GM18951 (cell line): ENCODE measurements at regions not wholly inside any gene's neighbourhood (a gene's known extent, or its start where the extent isn't known, plus 50 kb on each side); places are given as distances from the start of the nearest gene placed in this dataset.

Experiments
- POLR2A ChIP-seq: IDR thresholded peaks from 4 replicates; pipeline ENCODE4 v1.6.1; 2011; ENCODE audit warnings: mild to moderate bottlenecking; ENCODE audit not compliant: insufficient read length, insufficient read depth; ENCODE audit errors: extremely low read depth
- in situ Hi-C: fragments of 300-500 bp; cut with MboI; formaldehyde crosslinking; loops from one replicate; pipeline ENCODE4 v1.12.0; 2022; ENCODE audit warnings: low sequenced_read_pairs, mixed read lengths, inconsistent platforms; ENCODE audit not compliant: unreplicated experiment

DNA sequence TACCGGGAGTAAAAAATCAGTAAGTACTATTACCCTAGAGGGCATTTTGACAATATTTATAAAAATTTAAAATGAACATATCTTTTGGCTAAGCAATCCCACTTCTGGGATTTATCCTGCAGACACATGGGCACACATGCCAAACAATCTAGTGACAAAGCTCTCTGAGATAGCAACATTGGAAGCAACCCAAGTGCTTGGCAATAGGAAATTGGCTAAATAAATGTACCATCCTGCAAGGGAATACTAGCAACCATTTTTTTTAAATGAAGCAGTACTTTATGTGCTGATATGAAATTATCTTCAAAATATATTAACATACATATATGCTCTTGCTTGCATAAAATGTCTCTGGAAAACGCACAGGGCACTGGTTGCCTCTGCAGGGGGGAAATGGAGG lies 133.8 kb downstream of the SNX5 start:
- in situ Hi-C loops, result no loop called here
- TF ChIP-seq POLR2A, result no peak

DNA sequence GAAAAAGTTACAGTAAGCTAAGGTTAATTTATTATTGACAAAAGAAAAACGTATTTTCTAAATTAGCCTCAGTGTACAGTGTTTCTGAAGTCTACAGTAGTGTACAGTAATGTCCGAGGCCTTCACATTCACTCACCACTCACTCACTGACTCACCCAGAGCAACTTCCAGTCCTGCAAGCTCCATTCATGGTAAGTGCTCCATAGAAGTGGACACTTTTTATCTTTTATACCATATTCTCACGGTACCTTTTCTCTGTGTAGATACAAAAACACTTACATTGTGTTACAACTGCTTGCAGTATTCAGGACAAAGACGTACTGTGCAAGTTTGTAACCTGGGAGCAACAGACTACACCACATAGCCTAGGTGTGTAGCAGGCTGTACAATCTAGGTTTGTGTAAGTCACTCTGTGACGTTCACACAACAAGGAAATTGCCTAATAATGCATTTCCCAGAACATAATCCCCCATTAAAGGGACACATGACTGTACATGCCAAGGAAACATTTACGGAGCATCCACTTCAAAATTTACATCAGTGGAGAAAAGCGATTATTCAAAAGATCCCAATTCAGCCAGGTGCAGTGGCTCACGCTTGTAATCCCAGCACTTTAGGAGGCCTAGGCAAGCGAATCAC lies 133.4 kb downstream of the BANF2 start:
- in situ Hi-C loops, result no loop called here
- no peak for TF ChIP-seq POLR2A

DNA sequence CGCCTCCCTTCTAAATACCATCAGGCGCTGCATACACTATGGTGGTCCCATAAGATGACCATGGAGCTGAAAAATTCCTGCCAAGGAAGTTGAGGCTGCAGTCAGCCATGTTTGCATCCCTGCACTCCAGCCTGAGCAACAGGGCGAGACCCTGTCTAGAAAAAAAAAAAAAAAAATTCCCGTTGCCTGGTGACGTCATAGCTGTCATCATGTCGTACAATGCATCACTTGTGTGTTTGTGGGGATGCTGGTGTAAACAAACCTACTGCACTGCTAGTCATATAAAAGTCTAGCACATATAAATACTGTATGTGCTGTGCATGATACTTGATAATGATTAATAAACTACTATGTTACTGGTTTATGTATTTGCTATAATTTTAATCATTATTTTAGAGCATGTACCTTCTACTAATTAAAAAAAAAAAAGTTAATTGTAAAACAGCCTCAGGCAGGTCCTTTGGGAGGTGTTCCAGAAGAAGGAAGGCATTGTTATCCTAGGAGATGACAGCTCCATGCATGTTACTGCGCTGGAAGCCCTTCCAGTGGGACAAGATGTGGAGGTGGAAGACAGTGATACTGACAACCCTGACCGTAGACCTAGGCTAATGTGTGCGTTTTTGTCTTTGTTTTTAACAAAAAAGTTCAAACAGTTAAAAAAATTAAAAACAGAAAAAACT lies 132.6 kb downstream of the BANF2 start:
- TF ChIP-seq POLR2A, result no peak
- in situ Hi-C loops, result no loop called here

DNA sequence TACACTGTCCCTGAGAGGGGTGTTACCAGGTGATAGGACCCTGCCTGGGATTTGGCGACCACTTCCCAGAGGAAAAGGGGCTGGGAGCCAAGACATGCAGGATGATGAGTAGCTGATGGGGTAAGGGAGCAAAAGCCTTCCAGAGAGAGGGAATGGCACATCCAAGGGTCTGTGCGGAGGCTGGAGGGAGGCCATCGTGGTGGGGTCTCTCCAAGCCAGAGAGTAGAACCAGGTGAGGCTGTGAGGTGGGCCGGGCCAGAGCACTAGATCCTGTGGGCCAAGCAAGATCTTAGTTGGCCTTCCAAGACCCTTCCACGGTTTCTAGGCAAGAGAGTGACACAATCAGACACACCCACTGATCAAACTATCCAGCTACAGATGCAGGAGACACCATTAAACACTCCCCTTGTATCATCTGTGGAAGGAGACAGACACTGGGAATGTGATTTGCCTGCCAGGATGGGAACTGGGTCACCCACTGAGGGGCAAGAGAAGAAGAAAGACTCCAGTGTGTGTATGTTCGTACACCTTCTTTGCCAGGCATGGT lies 128.9 kb downstream of the BANF2 start:
- no peak for TF ChIP-seq POLR2A
- in situ Hi-C loops, result no loop called here

DNA sequence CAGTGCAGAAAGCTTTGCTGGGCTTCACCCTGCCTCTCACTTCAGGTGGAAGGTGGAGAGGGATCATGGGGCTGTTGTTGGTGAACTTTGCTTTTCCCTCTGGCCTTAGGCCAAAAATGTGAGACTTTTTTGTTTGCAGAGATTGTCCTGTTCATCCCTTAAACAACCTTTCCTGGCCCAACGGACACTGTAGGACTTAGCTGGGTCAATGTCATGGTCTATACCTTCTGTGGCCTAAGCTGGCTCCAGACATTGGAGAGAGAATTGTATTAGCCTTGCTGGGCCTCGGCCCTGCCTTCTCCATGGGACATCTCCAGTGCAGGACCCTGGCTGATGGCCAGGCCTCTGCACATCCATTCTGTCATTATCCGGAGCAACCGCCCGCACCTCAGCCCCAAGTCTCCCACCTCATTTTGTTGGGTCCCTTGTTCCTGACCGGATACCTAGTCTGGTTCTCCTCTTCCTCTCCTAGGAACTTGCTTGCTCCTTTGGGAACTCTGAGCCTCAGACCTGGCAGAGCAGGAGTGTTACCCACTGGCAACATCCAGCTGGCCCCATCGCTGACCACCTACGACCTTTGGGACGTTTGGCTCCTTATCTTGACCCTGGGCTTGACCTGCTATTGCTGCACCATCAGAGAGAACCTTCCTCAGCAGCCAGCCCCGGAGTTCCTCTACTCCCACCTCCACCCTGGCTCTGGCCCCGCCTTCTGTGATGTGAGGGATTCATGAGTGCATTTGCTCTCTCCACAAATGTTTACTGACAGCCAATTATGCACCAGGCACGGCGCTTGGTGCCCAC lies 128.2 kb downstream of the BANF2 start:
- in situ Hi-C loops, result no loop called here
- TF ChIP-seq POLR2A, result no peak

DNA sequence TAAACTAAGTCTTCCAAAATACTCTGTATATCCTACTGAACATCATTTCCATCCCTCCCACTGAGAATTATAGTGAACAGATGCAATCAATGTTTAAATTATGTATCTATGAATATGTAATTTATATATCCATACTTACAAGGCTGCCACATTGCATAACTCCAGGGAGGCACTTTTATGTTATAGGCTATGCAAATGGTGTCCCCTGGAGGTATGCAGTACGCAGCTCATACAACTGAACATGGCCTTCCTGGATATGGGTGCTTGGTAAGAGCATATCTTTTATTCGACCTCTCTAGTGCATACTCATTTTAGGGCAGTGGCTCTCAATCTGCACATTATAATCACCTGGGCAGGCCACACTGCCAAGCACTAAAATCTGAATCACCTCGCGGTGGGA lies 127.3 kb downstream of the BANF2 start:
- TF ChIP-seq POLR2A, result no peak
- in situ Hi-C loops, result no loop called here

DNA sequence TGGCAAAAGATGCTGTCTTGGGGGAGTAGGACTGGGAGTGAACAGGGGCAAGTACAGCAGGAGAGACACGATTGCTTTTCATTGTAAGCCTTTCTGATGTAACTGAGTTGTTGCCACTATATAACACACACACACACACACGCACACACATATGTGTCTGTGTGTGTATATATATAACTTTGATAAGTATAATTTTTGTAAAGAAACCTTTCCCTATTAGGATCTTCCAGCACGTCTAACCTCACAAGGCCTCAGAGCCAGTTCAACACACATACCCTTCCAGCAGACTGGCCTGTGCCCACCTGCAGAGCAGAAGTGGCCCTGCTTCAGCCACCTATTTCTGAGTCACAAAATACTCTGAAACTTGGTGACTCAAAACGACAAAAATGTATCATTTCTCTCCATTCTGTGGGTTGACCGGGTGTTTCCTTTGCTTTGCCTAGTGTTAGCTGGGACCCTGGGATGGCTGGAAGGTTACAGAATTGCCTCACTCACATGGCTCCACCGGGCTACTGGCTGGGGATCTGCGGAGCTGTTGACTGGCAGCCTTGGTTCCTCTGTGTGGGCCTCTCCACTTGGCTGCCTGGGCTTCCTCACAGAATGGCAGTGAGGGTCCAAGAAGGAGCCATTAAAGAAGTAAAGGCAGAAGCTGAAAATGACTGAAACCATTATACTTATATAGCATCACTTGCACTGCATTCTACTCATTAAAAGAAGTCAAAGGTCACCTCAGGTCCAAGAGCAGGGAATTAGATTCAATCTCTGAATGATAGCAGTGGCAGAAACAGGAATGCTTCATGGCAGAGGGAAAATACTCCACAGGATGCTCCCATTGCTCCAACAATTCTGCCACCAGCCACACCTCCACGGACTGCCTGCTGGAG lies 126.4 kb downstream of the BANF2 start:
- in situ Hi-C loops, result no loop called here
- no peak for TF ChIP-seq POLR2A

DNA sequence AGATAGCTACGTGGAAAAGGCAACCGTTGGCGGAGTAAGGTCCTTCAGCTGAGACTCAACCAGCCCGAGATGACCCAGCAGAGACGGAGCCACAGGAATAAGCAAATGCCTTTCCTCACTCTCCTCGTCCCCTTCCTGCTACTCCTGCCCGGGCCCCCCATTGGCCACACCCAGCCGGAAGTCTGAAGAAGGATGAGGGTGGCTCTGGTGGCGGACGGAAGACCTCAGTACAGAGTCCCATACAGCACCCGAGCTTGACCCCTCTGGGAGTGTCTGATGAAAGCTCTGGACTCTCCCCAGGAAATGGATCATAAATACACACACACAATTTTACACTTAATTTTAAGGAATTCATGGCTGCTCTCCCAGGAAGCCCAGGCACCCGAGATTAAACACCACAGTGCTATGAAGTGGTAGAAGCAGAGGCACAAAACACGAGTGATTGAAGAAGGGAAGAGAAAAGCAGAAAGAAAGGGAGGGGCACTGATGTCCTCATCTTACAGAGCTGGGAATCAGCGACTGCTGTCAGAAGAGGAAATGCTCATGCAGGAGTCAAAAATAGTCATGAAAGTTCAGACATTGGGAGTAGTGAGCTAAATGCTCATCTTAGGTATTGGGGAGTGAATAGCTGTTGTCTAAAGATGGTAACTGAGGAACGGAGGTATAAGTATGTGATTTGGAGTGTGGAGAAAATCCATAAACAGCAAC lies 125.6 kb downstream of the BANF2 start:
- no peak for TF ChIP-seq POLR2A
- in situ Hi-C loops, result no loop called here

DNA sequence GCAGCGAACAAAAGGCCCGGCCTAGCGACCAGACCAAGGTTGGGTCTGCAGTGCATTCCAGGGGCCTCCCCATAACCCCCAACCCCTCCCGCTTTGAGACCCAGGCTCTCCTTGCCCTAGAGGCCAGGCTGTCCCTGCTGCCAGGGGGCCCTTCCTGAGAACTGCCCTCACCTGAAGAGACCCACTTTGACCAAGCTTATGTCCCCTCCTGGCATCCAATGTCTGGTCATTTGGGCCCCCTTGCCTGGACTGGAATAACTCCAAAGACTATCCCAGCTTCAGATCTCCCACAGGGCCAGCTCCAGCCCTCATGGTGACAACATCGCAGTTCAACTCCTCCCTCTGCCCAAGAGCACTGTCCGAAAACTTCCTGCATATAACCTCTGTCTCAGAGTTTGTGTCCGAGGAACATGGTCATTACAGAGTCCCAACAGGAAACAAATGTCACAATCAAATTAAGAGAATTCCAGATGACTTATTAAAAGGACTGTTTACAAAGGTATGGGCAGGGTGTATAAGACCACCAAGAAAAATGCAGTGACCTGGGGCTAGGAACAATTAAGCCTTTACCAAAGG lies 125.0 kb downstream of the BANF2 start:
- in situ Hi-C loops, result no loop called here
- no peak for TF ChIP-seq POLR2A

DNA sequence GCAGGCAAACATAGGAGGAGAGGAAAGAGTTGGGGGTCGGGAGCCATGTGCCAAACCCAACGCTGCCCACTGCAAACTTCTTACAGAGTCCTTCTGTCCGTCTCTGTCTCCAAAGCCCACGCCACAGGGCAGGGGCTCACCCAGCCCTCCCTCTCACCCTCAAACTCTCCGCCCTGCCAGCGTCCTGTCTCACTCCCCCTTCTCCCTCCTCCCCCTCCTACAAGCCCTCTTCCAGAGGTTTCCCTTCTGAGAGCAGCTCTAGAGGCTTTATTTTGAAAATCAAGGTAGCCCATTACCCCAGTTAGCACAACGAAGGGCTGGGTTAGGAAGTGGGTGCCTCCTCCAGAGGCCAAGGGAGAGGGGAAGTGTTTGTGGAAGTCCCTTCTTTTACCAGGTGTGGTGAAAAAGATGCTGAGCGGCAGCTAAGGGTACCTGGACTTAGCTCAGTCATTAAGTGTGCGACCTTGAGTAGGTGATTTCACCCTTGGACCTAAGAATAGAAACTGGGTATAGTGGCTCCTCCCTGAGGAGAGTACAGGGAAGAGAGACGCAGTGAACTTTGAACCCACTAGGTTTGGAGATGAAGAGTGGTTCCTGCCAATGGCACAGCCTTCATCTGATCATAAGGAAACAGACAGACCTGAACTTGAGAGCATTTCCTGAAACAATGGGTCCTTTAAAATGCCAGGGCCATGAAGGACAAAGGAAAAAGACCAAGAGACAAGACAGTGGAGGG lies 123.8 kb downstream of the BANF2 start:
- TF ChIP-seq POLR2A, result no peak
- in situ Hi-C loops, result no loop called here
